SK-N-SH (cell line): ENCODE measurements at regions not wholly inside any gene's neighbourhood (a gene's known extent, or its start where the extent isn't known, plus 50 kb on each side); places are given as distances from the start of the nearest gene placed in this dataset.
"Not testable (repeated sequence)": the region's sequence is repeated elsewhere in the genome, so short reads cannot be mapped to it uniquely, and the experiment has no call there.

ENCODE experiments used
- CTCF ChIA-PET: fragments of 300-600, 350-600 bp; formaldehyde crosslinking; extraction: SDS; loops from one replicate; lab custom pipeline; 2021; lab: Yijun Ruan, JAX
- POLR2A ChIA-PET: fragments of 350-600 bp; sonication (Branson Sonifier 250); formaldehyde crosslinking; extraction: SDS; loops from one replicate; lab custom pipeline; 2020; ENCODE audit warnings: antibody characterized with exemption, inconsistent platforms; lab: Yijun Ruan, JAX
- DNase-seq: peaks from one replicate; pipeline ENCODE4 v3.0.0; 2012
- H2AFZ ChIP-seq: fragments of 200-600 bp; sonication (generic); 2 replicates; pipeline ENCODE4 v1.8.1; 2016; ENCODE audit warnings: antibody characterized with exemption, mild to moderate bottlenecking, low read depth
- H3F3A ChIP-seq: fragments of 200-600 bp; sonication (generic); replicated peaks from 2 replicates; pipeline ENCODE3; 2016; ENCODE audit warnings: antibody characterized with exemption, mild to moderate bottlenecking; ENCODE audit not compliant: insufficient read depth
- H3K27ac ChIP-seq, 2 experiments: fragments of 200-500 bp in 1 of 2; fragments of 200-600 bp in 1 of 2; sonication (Bioruptor generic) in 1 of 2; sonication (generic), shearing (Covaris generic) in 1 of 2; 2 replicates each; pipeline versions ENCODE4 v1.5.1 to v1.6.1; 2014 to 2016; ENCODE audit warnings: low read depth in 2 of 2, inconsistent platforms in 1 of 2, low read length in 1 of 2, mild to moderate bottlenecking in 1 of 2, mixed read lengths in 1 of 2
- H3K27me3 ChIP-seq: fragments of 200-600 bp; sonication (generic), shearing (Covaris generic); 2 replicates; pipeline ENCODE4 v1.6.1; 2016; ENCODE audit warnings: mixed run types; ENCODE audit not compliant: insufficient read depth
- H3K36me3 ChIP-seq, 2 experiments: fragments of 200-500 bp in 1 of 2; fragments of 200-600 bp in 1 of 2; sonication (Bioruptor generic) in 1 of 2; sonication (generic) in 1 of 2; replicated peaks in 1 of 2; 2 replicates each; pipeline versions ENCODE3 to v1.5.1; 2014 to 2016; ENCODE audit warnings: low read length in 1 of 2, mild to moderate bottlenecking in 1 of 2; ENCODE audit not compliant: insufficient read depth in 2 of 2, control insufficient read depth in 1 of 2
- H3K4me1 ChIP-seq, 2 experiments: fragments of 200-500 bp in 1 of 2; fragments of 200-600 bp in 1 of 2; sonication (Bioruptor generic) in 1 of 2; sonication (generic), shearing (Covaris generic) in 1 of 2; 2 replicates each; pipeline versions ENCODE4 v1.5.1 to v1.6.1; 2014 to 2016; ENCODE audit warnings: low read depth in 1 of 2, low read length in 1 of 2, mixed run types in 1 of 2; ENCODE audit not compliant: insufficient read depth in 2 of 2, control insufficient read depth in 1 of 2
- H3K4me2 ChIP-seq: fragments of 200-600 bp; sonication (generic), shearing (Covaris generic); 2 replicates; pipeline ENCODE4 v1.6.1; 2017; ENCODE audit warnings: mixed run types
- H3K4me3 ChIP-seq, 2 experiments: fragments of 200-500 bp in 1 of 2; fragments of 200-600 bp in 1 of 2; sonication (Bioruptor generic) in 1 of 2; sonication (generic), shearing (Covaris generic) in 1 of 2; 2 replicates each; pipeline versions ENCODE4 v1.5.1 to v1.8.1; 2014 to 2016; ENCODE audit warnings: low read depth in 2 of 2, inconsistent platforms in 1 of 2, low read length in 1 of 2, mild to moderate bottlenecking in 1 of 2, mixed read lengths in 1 of 2, moderate library complexity in 1 of 2
- H3K79me2 ChIP-seq: fragments of 200-600 bp; sonication (generic); 2 replicates; pipeline ENCODE4 v1.8.1; 2017; ENCODE audit warnings: mild to moderate bottlenecking; ENCODE audit not compliant: insufficient read depth
- H3K9ac ChIP-seq: fragments of 200-600 bp; sonication (generic); 2 replicates; pipeline ENCODE4 v1.6.1; 2017; ENCODE audit warnings: mixed run types
- H3K9me2 ChIP-seq: fragments of 200-600 bp; sonication (generic); 2 replicates; pipeline ENCODE4 v1.6.1; 2017; ENCODE audit warnings: mixed run types
- H3K9me3 ChIP-seq: fragments of 200-600 bp; sonication (generic); 2 replicates; pipeline ENCODE4 v1.6.1; 2017; ENCODE audit warnings: mixed run types, mild to moderate bottlenecking, moderate library complexity
- H4K20me1 ChIP-seq: fragments of 200-600 bp; sonication (generic); 2 replicates; pipeline ENCODE4 v1.6.1; 2017; ENCODE audit warnings: mild to moderate bottlenecking, mixed run types; ENCODE audit not compliant: insufficient read depth
- CTCF ChIP-seq: fragments of 200-600 bp; sonication (generic); IDR thresholded peaks from 2 replicates; pipeline ENCODE4 v1.6.1; 2017; ENCODE audit warnings: antibody characterized with exemption, mild to moderate bottlenecking, moderate library complexity
- EZH2phosphoT487 ChIP-seq: fragments of 200-600 bp; sonication (generic); IDR thresholded peaks from 2 replicates; pipeline ENCODE4 v1.6.1; 2017; ENCODE audit warnings: low read depth, mixed run types, mild to moderate bottlenecking, antibody characterized with exemption, moderate library complexity, borderline replicate concordance
- FOXJ3 ChIP-seq: sonication (generic); formaldehyde crosslinking; IDR thresholded peaks from 2 replicates; pipeline ENCODE4 v1.5.1; 2020; ENCODE audit warnings: mild to moderate bottlenecking, missing genetic modification reagents
- FOXM1 ChIP-seq: IDR thresholded peaks from 2 replicates; pipeline ENCODE4 v1.4.0; 2012; ENCODE audit warnings: low read depth, mild to moderate bottlenecking
- GABPA ChIP-seq: IDR thresholded peaks from 2 replicates; pipeline ENCODE4 v1.4.0; 2012; ENCODE audit warnings: low read depth, mild to moderate bottlenecking
- GATA2 ChIP-seq: sonication (generic); formaldehyde crosslinking; IDR thresholded peaks from 2 replicates; pipeline ENCODE4 v1.5.0; 2020; ENCODE audit warnings: mild to moderate bottlenecking, missing genetic modification reagents
- JUND ChIP-seq: IDR thresholded peaks from 2 replicates; pipeline ENCODE4 v1.4.0; 2012
- MEF2A ChIP-seq: IDR thresholded peaks from 2 replicates; pipeline ENCODE4 v1.4.0; 2012; ENCODE audit warnings: low read depth, borderline replicate concordance
- MXI1 ChIP-seq: IDR thresholded peaks from 2 replicates; pipeline ENCODE4 v1.6.1; 2012; ENCODE audit warnings: mild to moderate bottlenecking, low read depth, low read length, improper control_type of control experiment
- NRF1 ChIP-seq: IDR thresholded peaks from 2 replicates; pipeline ENCODE4 v1.6.1; 2012; ENCODE audit warnings: low read depth, mild to moderate bottlenecking, low read length
- RCOR1 ChIP-seq: fragments of 150-350 bp; IDR thresholded peaks from 2 replicates; pipeline ENCODE4 v1.6.1; 2017; ENCODE audit warnings: antibody characterized with exemption, low read length
- RFX5 ChIP-seq: IDR thresholded peaks from 2 replicates; pipeline ENCODE4 v1.6.1; 2012; ENCODE audit warnings: mild to moderate bottlenecking, improper control_type of control experiment, low read length
- SMC3 ChIP-seq: IDR thresholded peaks from 2 replicates; pipeline ENCODE4 v1.6.1; 2012; ENCODE audit warnings: low read depth, low read length, improper control_type of control experiment
- TAF1 ChIP-seq: IDR thresholded peaks from 2 replicates; pipeline ENCODE4 v1.6.1; 2012; ENCODE audit warnings: low read depth, mild to moderate bottlenecking, low read length, moderate library complexity, borderline replicate concordance
- TCF12 ChIP-seq: IDR thresholded peaks from 2 replicates; pipeline ENCODE4 v1.4.0; 2012
- USF1 ChIP-seq: IDR thresholded peaks from 2 replicates; pipeline ENCODE4 v1.4.0; 2012; ENCODE audit warnings: low read depth, borderline replicate concordance
- WGBS: methylation state at CpG from one replicate; pipeline ENCODE4 v1.1.6; 2017; ENCODE audit warnings: low lambda C conversion rate; 5-methylcytosine and 5-hydroxymethylcytosine counted together
- TF ChIP-seq, protein P1 (sequence below): IDR thresholded peaks from 2 replicates; pipeline ENCODE4; 2012

GRCh38 chr20:43827940-43828562 is 86.6 kb upstream of the TOX2 start:
- Histone ChIP-seq H4K20me1 (no peaks in the 10 kb centered on the region), H3K9ac (no peak overlapping the region), H3K9me3 (no peaks in the 10 kb centered on the region), H3K4me2 (no peak overlapping the region), H3F3A (no peaks in the 10 kb centered on the region), H3K79me2 (no peaks in the 10 kb centered on the region), H3K9me2 (no peaks in the 10 kb centered on the region), H3K27me3 (peaks cover 7% of the 10 kb centered on the region; the same call in 1 of the 2 replicates), H3K4me1 (peaks cover 0 to 13% of the 10 kb centered on the region in 2 experiments; a peak in 1 of 4 replicates), H3K36me3 (no peaks in the 10 kb centered on the region), H3K4me3 (no peak overlapping the region), H3K27ac (no peak overlapping the region), H2AFZ (no peak overlapping the region)
- WGBS, result 43% methylated on average over 5 of the region's 5 CpGs
- DNase-seq, result no peak
- ChIA-PET POLR2A (no interaction called here), CTCF (interaction anchor here (0.6 to 1.7 kb wide), 3 partner anchors 12 to 17 kb away, joined by 3 to 5 read pairs (median 3); no protein-coding TSS in a partner anchor)
- TF ChIP-seq SMC3 (no peak), EZH2phosphoT487 (no peak), MXI1 (no peak), CTCF (no peak), USF1 (no peak), RFX5 (no peak), FOXM1 (no peak), RCOR1 (no peak), NRF1 (no peak), MEF2A (no peak), FOXJ3 (CRISPR knock-in tag) (no peak), GABPA (no peak), TAF1 (no peak), JUND (no peak), GATA2 (no peak), TCF12 (no peak)
- TF ChIP-seq, protein P1, sequence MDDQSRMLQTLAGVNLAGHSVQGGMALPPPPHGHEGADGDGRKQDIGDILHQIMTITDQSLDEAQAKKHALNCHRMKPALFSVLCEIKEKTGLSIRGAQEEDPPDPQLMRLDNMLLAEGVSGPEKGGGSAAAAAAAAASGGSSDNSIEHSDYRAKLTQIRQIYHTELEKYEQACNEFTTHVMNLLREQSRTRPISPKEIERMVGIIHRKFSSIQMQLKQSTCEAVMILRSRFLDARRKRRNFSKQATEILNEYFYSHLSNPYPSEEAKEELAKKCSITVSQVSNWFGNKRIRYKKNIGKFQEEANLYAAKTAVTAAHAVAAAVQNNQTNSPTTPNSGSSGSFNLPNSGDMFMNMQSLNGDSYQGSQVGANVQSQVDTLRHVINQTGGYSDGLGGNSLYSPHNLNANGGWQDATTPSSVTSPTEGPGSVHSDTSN, result no peak

DNA sequence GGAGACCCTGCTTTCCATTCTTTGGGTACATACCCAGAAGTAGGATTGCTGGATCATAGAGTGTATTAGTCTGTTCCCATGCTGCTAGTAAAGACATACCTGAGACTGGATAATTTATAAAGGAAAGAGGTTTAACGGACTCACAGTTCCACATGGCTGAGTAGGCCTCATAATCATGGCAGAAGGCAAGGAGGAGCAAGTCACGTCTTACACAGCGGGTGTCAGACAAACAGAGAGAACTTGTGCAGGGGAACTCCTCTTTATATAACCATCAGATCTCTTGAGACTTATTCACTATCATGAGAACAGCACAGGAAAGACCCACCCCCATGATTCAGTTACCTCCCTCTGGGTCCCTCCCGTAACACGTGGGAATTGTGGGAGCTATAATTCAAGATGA is 87.7 kb upstream of the TOX2 start:
- H3K27me3 ChIP-seq, H3K4me2 ChIP-seq, H3K4me3 ChIP-seq, H3K79me2 ChIP-seq, H3K9ac ChIP-seq, H3K27ac ChIP-seq, H2AFZ ChIP-seq, H3F3A ChIP-seq, H3K9me3 ChIP-seq, DNase-seq, H3K9me2 ChIP-seq, H3K36me3 ChIP-seq, POLR2A ChIA-PET, H4K20me1 ChIP-seq: not testable (repeated sequence)
- peaks cover 0 to 13% of the 10 kb centered on the region in 2 experiments; a peak in 1 of 4 replicates for H3K4me1 ChIP-seq
- 78% methylated on average over 5 of the region's 5 CpGs for WGBS
- CTCF ChIA-PET, result interaction anchor here (1.7 kb wide), 1 partner anchor 13 kb away, joined by 5 read pairs; no protein-coding TSS in a partner anchor
